IMR-90 (cell line): ENCODE measurements at regions not wholly inside any gene's neighbourhood (a gene's known extent, or its start where the extent isn't known, plus 50 kb on each side); places are given as distances from the start of the nearest gene placed in this dataset.

Experiments used
- POLR2A ChIP-seq: IDR thresholded peaks from 2 replicates; pipeline ENCODE4 v1.6.1; 2012; ENCODE audit warnings: mild to moderate bottlenecking, low read depth, low read length
- RFX5 ChIP-seq: IDR thresholded peaks from 2 replicates; pipeline ENCODE4 v1.8.0; 2012; ENCODE audit warnings: low read depth, mild to moderate bottlenecking, low read length, moderate library complexity
- SMC3 ChIP-seq: fragments of 150-350 bp; IDR thresholded peaks from 2 replicates; pipeline ENCODE4 v1.6.1; 2016; ENCODE audit warnings: low read depth, mild to moderate bottlenecking, antibody characterized with exemption, low read length, moderate library complexity
- TF ChIP-seq, protein P1 (sequence below): conservative IDR thresholded peaks from 2 replicates; pipeline ENCODE4 v1.5.1; 2012; ENCODE audit warnings: mild to moderate bottlenecking, low read depth, low read length, improper control_type of control experiment

GRCh38 chrX:40467454-40467853 is 113.3 kb upstream of the ATP6AP2 start:
- TF ChIP-seq, protein P1, sequence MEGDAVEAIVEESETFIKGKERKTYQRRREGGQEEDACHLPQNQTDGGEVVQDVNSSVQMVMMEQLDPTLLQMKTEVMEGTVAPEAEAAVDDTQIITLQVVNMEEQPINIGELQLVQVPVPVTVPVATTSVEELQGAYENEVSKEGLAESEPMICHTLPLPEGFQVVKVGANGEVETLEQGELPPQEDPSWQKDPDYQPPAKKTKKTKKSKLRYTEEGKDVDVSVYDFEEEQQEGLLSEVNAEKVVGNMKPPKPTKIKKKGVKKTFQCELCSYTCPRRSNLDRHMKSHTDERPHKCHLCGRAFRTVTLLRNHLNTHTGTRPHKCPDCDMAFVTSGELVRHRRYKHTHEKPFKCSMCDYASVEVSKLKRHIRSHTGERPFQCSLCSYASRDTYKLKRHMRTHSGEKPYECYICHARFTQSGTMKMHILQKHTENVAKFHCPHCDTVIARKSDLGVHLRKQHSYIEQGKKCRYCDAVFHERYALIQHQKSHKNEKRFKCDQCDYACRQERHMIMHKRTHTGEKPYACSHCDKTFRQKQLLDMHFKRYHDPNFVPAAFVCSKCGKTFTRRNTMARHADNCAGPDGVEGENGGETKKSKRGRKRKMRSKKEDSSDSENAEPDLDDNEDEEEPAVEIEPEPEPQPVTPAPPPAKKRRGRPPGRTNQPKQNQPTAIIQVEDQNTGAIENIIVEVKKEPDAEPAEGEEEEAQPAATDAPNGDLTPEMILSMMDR = no peak
- TF ChIP-seq RFX5 = no peak
- no peak for TF ChIP-seq SMC3
- no peak for TF ChIP-seq POLR2A
